ENCODE measurements at regions not wholly inside any gene's neighbourhood (a gene's known extent, or its start where the extent isn't known, plus 50 kb on each side); places are given as distances from the start of the nearest gene placed in this dataset.
A peak's percentile ranks its signal among the peaks of the same experiment; 100 is the strongest.

- DNase-seq = peak; percentile 6
Observed at GRCh38 chr3:30945291-30945690, 50.8 kb upstream of the GADL1 start.

- DNase-seq = no peak
Observed at GRCh38 chr3:30948426-30948825, 54.0 kb upstream of the GADL1 start.

- peak; percentile 46 for DNase-seq
Observed at GRCh38 chr3:30951826-30952225, 57.4 kb upstream of the GADL1 start.

- peak; percentile 47 for DNase-seq
Observed at GRCh38 chr3:30952786-30953185, 58.3 kb upstream of the GADL1 start.

- DNase-seq = no peak
Observed at GRCh38 chr3:30954426-30954825, 60.0 kb upstream of the GADL1 start.

- DNase-seq = no peak
Observed at GRCh38 chr3:30962084-30962483, 67.6 kb upstream of the GADL1 start.

GRCh38 chr3:30962493-30962892 is 68.0 kb upstream of the GADL1 start:
- no peak for DNase-seq

- DNase-seq = no peak
Observed at GRCh38 chr3:30963223-30963722, 68.8 kb upstream of the GADL1 start.

GRCh38 chr3:30964612-30965011 is 70.2 kb upstream of the GADL1 start:
- no peak for DNase-seq

- no peak for DNase-seq
Observed at GRCh38 chr3:30966896-30967295, 72.4 kb upstream of the GADL1 start.

GRCh38 chr3:30970183-30970582 is 75.7 kb upstream of the GADL1 start:
- DNase-seq = no peak

- no peak for DNase-seq
Observed at GRCh38 chr3:30972449-30972848, 78.0 kb upstream of the GADL1 start.

- DNase-seq = no peak
Observed at GRCh38 chr3:30974071-30974470, 79.6 kb upstream of the GADL1 start.

GRCh38 chr3:30977592-30977991 is 83.1 kb upstream of the GADL1 start:
- DNase-seq = no peak

- DNase-seq = no peak
Observed at GRCh38 chr3:30980993-30981392, 86.5 kb upstream of the GADL1 start.

- no peak for DNase-seq
Observed at GRCh38 chr3:30982416-30983075, 88.1 kb upstream of the GADL1 start.

- peak; percentile 47 for DNase-seq
Observed at GRCh38 chr3:30984855-30985749, 90.6 kb upstream of the GADL1 start.

GRCh38 chr3:30986551-30986950 is 92.1 kb upstream of the GADL1 start:
- DNase-seq = no peak

- no peak for DNase-seq
Observed at GRCh38 chr3:30988769-30989168, 94.3 kb upstream of the GADL1 start.

- DNase-seq = no peak
Observed at GRCh38 chr3:30989276-30990030, 95.0 kb upstream of the GADL1 start.

- no peak for DNase-seq
Observed at GRCh38 chr3:30996467-30996866, 102.0 kb upstream of the GADL1 start.

- no peak for DNase-seq
Observed at GRCh38 chr3:31002730-31003129, 108.3 kb upstream of the GADL1 start.

GRCh38 chr3:31004025-31004678 is 109.7 kb upstream of the GADL1 start:
- DNase-seq = peak; percentile 98

Measured in fibroblast of skin of right biceps (primary cell).